ENCODE measurements at regions not wholly inside any gene's neighbourhood (a gene's known extent, or its start where the extent isn't known, plus 50 kb on each side); places are given as distances from the start of the nearest gene placed in this dataset.

DNA sequence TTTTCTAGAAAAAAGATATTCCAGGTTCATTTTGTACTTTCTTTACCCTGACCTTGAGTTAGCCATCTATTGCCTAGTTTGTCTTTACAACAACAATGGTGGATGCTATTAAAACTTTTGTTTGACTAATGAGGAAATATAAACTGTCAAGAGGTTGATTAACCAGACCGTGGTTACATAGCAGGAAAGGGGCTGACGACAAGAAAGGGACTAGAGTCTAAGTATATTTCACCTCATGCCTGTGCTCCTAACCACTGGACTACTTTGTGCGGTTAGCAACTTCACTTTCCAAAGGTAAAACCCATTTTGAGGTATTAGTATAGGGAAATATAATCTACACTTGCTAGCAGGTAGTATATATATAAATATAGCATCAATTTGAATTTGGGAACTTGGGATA lies 327.1 kb downstream of the SATB1 start:
- TF ChIP-seq CTCF (IDR thresholded peaks at IDR 0.05) (no peak), FOXP1 (CRISPR knock-in tag; IDR thresholded peaks at IDR 0.05; ENCODE audit: borderline replicate concordance) (no peak), ATF6 (CRISPR knock-in tag; IDR thresholded peaks at IDR 0.05) (no peak), ZNF232 (CRISPR knock-in tag; IDR thresholded peaks at IDR 0.05) (no peak), ARID4B (CRISPR knock-in tag; IDR thresholded peaks at IDR 0.05; ENCODE audit: borderline replicate concordance) (no peak), JUN (CRISPR knock-in tag; IDR thresholded peaks at IDR 0.05) (no peak), ZNF121 (CRISPR knock-in tag; IDR thresholded peaks at IDR 0.05) (no peak), TEAD1 (CRISPR knock-in tag; IDR thresholded peaks at IDR 0.05) (no peak), GRHL2 (CRISPR knock-in tag; IDR thresholded peaks at IDR 0.05; ENCODE audit: insufficient replicate concordance, severe bottlenecking) (no peak), MXD4 (CRISPR knock-in tag; IDR thresholded peaks at IDR 0.05; ENCODE audit: borderline replicate concordance) (no peak)
- TF ChIP-seq, protein P1, sequence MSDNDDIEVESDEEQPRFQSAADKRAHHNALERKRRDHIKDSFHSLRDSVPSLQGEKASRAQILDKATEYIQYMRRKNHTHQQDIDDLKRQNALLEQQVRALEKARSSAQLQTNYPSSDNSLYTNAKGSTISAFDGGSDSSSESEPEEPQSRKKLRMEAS (CRISPR knock-in tag; IDR thresholded peaks at IDR 0.05), result no peak

Measured in WTC11 (cell line).